Posterior cingulate gyrus (tissue), 11 donors: ENCODE measurements at regions not wholly inside any gene's neighbourhood (a gene's known extent, or its start where the extent isn't known, plus 50 kb on each side); places are given as distances from the start of the nearest gene placed in this dataset.

Experiments
- DNase-seq, 10 donors: peaks; one replicate each; pipeline versions ENCODE4 v3.0.0 to v3.0.0-alpha.2; 2020 to 2021; ENCODE audit warnings: mixed read lengths in 3 of 10
- intact Hi-C: fragments of 100-400 bp; cut with DNase I; formaldehyde crosslinking; loops from one replicate; pipeline ENCODE4 v1.15.1; 2023

DNA sequence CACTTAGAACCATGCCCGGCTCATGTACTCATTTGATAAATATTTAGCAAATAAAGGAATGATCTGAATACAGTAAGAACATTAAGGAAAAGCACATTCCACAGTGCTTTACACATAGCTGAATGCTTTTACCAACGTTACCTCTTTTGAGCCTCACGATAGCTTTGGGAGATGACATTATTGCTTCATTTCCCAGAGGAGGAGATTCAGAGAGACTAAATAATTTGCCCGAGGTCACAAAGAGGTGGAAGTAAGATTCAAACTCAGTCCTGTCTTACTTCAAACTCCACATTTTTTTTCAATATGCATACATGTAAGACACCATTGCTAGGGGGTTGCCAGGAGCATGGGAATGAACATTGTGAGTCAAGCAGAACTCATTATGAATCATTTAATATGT lies 538.5 kb downstream of the BCOR start:
- DNase-seq, result no peak
- intact Hi-C loops, result no loop called here

DNA sequence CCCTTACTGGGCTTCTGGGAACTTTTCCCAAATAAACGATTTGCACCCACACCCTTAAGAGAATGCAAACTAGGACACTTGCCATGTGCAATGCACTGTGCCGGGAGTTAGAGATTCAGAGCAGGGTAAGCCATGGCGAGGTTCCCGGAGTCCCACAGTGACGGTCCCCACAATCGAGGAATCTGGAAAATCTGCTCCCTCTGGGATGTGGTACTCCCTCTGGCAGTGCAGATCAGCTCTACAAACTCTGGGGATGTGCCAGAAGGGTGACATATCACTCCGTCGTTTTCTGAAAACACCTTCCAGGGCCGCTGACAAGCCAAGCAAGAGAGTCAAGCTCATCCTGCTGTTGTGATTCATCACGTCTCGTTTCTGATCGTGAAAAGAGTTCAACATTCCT lies 537.5 kb downstream of the BCOR start:
- DNase-seq, result peak in 5 of 10 donors; percentile 13 to 74 (median 18)
- intact Hi-C loops, result no loop called here

- intact Hi-C loops, result no loop called here
- no peak for DNase-seq
Measured at GRCh38 chrX:39563178-39563577, 534.6 kb downstream of the BCOR start.

DNA sequence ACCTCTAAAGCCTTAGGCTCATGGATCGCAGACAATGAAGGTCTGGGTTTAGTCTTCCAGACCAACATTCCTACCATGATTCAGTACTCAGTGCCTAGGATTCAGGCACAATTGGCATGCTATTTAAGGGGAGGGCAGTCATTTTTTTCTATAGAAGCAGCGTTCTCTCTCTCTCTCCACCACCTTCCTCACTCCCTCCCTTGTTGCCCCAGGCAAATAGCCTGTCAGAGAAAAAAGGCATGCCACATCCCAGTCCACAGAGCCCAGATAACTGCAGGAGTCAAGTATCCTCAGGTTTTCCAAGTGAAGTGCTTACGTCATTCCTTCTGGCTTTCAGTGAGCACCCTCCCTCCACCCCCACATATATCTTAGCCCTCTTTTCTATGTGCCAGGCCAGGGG lies 533.0 kb downstream of the BCOR start:
- intact Hi-C loops, result no loop called here
- no peak for DNase-seq

- intact Hi-C loops, result no loop called here
Measured at GRCh38 chrX:39574178-39574577, 523.6 kb downstream of the BCOR start.

GRCh38 chrX:39576041-39576872 lies 521.5 kb downstream of the BCOR start:
- peak; percentile 19 to 93 (median 54) for DNase-seq

More at GRCh38 chrX:39574178-39574577, 523.6 kb downstream of the BCOR start:
- no peak for DNase-seq

GRCh38 chrX:39577206-39577984 lies 520.4 kb downstream of the BCOR start:
- DNase-seq, result no peak
- intact Hi-C loops, result no loop called here

More at GRCh38 chrX:39576041-39576872, 521.5 kb downstream of the BCOR start:
- intact Hi-C loops, result no loop called here

GRCh38 chrX:39577985-39578869 lies 519.5 kb downstream of the BCOR start:
- intact Hi-C loops, result no loop called here
- no peak for DNase-seq

GRCh38 chrX:39580043-39580442 lies 517.7 kb downstream of the BCOR start:
- no peak for DNase-seq
- intact Hi-C loops, result no loop called here

- no peak for DNase-seq
Measured at GRCh38 chrX:39581411-39581810, 516.3 kb downstream of the BCOR start.

DNA sequence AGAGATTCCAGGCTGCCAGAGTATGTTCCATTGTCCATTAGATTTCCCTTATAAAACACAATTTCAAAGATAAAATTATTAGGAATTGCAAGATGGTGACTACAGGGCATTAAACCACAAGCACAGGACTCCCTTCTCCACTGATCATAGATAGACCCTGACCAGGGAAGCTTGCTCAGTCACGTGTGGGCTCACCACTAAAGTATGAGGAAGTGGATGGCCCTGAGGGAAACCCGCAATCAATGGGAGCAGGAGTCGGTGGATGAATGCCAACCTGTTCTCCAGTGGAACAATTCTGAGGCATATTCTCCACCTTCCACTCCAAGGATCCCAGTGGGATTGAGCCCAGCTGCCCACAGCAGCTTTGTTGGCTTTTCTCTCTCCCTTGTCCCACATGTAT lies 515.7 kb downstream of the BCOR start:
- intact Hi-C loops, result no loop called here
- DNase-seq, result no peak

More at GRCh38 chrX:39581411-39581810, 516.3 kb downstream of the BCOR start:
- intact Hi-C loops, result no loop called here

DNA sequence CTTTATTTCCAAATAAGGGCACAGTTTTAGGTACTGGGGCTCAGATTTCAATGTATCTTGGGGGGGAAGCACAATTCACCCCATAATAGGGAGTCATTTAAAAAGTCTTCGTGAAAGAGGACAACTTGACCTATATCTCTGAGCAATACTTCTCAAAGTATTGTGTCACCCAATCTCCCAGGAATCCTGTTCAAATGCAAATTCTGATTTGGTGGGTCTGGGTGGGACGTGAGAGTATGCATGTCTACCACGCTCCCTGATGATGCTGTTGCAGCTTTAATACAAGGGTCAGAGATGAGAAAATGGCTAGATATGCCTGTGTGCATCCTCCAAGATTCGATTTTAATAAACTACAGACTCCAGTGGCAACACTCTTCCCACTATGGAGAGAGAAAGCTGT lies 514.8 kb downstream of the BCOR start:
- intact Hi-C loops, result no loop called here
- no peak for DNase-seq

DNA sequence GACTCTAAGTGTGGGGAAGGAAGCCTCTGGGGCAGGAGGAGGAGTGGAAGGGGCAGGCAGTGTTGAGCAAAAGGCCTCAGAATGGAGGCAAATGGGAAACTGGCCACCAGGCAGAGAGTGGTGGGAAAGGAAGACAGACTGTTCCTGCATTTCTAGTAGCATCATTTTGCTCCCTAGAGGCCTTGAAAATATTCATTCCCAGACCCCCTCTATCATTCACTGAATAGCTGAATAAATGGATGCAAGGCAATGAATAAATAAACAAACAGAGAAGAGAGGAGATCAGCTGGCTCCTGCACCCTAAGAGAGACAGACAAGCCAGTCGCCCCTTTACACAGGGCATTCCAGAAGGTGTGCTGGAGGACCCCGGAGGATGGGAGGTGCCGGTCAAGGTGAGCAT lies 511.9 kb downstream of the BCOR start:
- intact Hi-C loops, result no loop called here
- no peak for DNase-seq

- intact Hi-C loops, result no loop called here
- DNase-seq, result no peak
Measured at GRCh38 chrX:39586359-39586758, 511.4 kb downstream of the BCOR start.

GRCh38 chrX:39591099-39591498 lies 506.7 kb downstream of the BCOR start:
- intact Hi-C loops, result no loop called here
- DNase-seq, result no peak

- no peak for DNase-seq
- intact Hi-C loops, result no loop called here
Measured at GRCh38 chrX:39592776-39593175, 505.0 kb downstream of the BCOR start.

DNA sequence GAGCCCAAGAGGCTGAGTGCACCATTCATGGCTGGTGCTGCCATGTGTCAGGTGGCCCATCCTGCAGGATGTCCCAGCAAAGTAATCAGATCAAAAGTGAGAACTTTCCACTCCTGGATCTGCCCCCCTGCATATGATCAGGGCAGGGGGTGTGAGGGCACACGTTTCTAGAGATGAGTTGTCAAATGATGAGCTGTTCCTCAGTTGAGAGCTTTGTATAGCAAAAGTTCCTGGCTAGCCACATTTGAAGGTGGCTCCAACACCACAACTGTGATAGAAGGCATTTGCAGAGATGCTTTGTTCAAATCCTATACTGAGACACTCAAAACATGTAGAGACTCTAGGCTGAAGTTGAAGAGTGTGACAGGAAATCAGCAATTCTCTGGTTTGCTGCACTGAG lies 501.8 kb downstream of the BCOR start:
- no peak for DNase-seq
- intact Hi-C loops, result no loop called here

- no peak for DNase-seq
- intact Hi-C loops, result no loop called here
Measured at GRCh38 chrX:39596437-39596836, 501.3 kb downstream of the BCOR start.

- DNase-seq, result no peak
- intact Hi-C loops, result no loop called here
Measured at GRCh38 chrX:39599339-39599738, 498.4 kb downstream of the BCOR start.

DNA sequence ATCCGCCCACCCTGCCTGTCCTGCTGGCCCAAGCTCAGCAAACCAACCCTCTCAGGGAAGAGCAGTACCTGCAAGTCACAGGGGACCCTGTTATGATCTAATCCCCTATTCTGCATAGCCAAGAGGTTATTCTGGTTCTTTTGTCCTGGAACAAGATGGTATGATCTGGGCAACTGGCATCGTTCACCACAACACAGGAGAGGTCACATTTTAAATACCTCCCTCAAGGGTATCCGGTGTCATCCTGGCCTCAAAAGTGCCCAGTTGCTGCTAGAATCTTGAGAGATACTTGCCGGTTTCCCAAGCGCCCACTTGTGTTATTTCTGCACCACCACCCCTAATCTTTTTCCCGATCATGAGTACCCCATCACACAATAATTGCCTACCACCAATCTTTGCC lies 497.5 kb downstream of the BCOR start:
- DNase-seq, result no peak
- intact Hi-C loops, result no loop called here
